PC-3 (cell line): ENCODE measurements at regions not wholly inside any gene's neighbourhood (a gene's known extent, or its start where the extent isn't known, plus 50 kb on each side); places are given as distances from the start of the nearest gene placed in this dataset.
"Not testable (repeated sequence)": the region's sequence is repeated elsewhere in the genome, so short reads cannot be mapped to it uniquely, and the experiment has no call there.

Experiments
- CTCF ChIP-seq: fragments of 300-600 bp; sonication (generic); conservative IDR thresholded peaks from 2 replicates; pipeline ENCODE4 v1.5.1; 2017; ENCODE audit warnings: antibody characterized with exemption, low read depth, mild to moderate bottlenecking, low read length
- EZH2 ChIP-seq: fragments of 300-600 bp; sonication (generic); IDR thresholded peaks from one replicate; pipeline ENCODE4 v1.6.1; 2017; ENCODE audit warnings: antibody characterized with exemption, mild to moderate bottlenecking, low read length; ENCODE audit not compliant: unreplicated experiment

GRCh38 chr6:141460245-141460644 is 672.5 kb upstream of the GJE1 start:
- TF ChIP-seq CTCF, EZH2: not testable (repeated sequence)
